Caco-2 (cell line): ENCODE measurements at regions not wholly inside any gene's neighbourhood (a gene's known extent, or its start where the extent isn't known, plus 50 kb on each side); places are given as distances from the start of the nearest gene placed in this dataset.

Experiments
- BruUV-seq: library from RNA; stranded (reverse); fragments of 400-500 nt; replicated peaks from 2 replicates; lab custom pipeline; 2021; lab: Mats Ljungman, UMichigan
- CTCF ChIA-PET: fragments of 300-600 bp; sonication (Branson Sonifier 250); formaldehyde crosslinking; loops from one replicate; lab custom pipeline; 2022; ENCODE audit warnings: antibody characterized with exemption; lab: Charles Lee
- POLR2A ChIA-PET: fragments of 300-600 bp; sonication (Branson Sonifier 250); formaldehyde crosslinking; loops from one replicate; lab custom pipeline; 2022; ENCODE audit warnings: antibody characterized with exemption; lab: Charles Lee
- DNase-seq, 2 experiments: peaks; one replicate each; pipeline versions ENCODE4 v3.0.0 to v3.0.0-alpha.2; 2020 to 2022
- H3K27me3 ChIP-seq: replicated peaks from 2 replicates; pipeline ENCODE4 v1.6.0; 2011; ENCODE audit warnings: low read length; ENCODE audit not compliant: control insufficient read depth, insufficient read depth
- H3K36me3 ChIP-seq: 2 replicates; pipeline ENCODE4 v1.5.1; 2011; ENCODE audit warnings: low read length; ENCODE audit not compliant: control insufficient read depth, insufficient read depth
- H3K4me1 ChIP-seq: fragments of 250-450 bp; sonication (Bioruptor Pico); 2 replicates; pipeline ENCODE4 v1.5.1; 2020; ENCODE audit warnings: mild to moderate bottlenecking
- H3K4me3 ChIP-seq: 2 replicates; pipeline ENCODE4 v1.5.1; 2011; ENCODE audit warnings: low read depth, mild to moderate bottlenecking, control low read depth, low read length
- H3K9me3 ChIP-seq: fragments of 250-450 bp; sonication (Bioruptor Pico); 2 replicates; pipeline ENCODE4 v1.5.1; 2020; ENCODE audit warnings: mild to moderate bottlenecking, moderate library complexity
- H3K27ac Mint-ChIP-seq: one replicate; pipeline ENCODE4 v1.8.0; 2022; ENCODE audit warnings: mixed read lengths; ENCODE audit not compliant: unreplicated experiment
- H3K27me3 Mint-ChIP-seq: one replicate; pipeline ENCODE4 v1.8.0; 2022; ENCODE audit warnings: mixed read lengths; ENCODE audit not compliant: insufficient read depth, unreplicated experiment
- H3K36me3 Mint-ChIP-seq: one replicate; pipeline ENCODE4 v1.8.0; 2022; ENCODE audit warnings: mild to moderate bottlenecking, mixed read lengths; ENCODE audit not compliant: insufficient read depth, unreplicated experiment
- H3K4me1 Mint-ChIP-seq: one replicate; pipeline ENCODE4 v1.8.0; 2022; ENCODE audit warnings: low read depth, mixed read lengths; ENCODE audit not compliant: unreplicated experiment
- H3K4me3 Mint-ChIP-seq: one replicate; pipeline ENCODE4 v1.8.0; 2022; ENCODE audit warnings: mild to moderate bottlenecking, moderate library complexity, mixed read lengths; ENCODE audit not compliant: unreplicated experiment
- H3K9me3 Mint-ChIP-seq: one replicate; pipeline ENCODE4 v1.8.0; 2022; ENCODE audit warnings: mixed read lengths; ENCODE audit not compliant: unreplicated experiment
- intact Hi-C: fragments of 100-400 bp; cut with micrococcal nuclease; formaldehyde crosslinking; loops from one replicate; pipeline ENCODE4 v1.10.0; 2022; ENCODE audit not compliant: unreplicated experiment
- TF ChIP-seq, protein P1 (sequence below), 2 experiments: fragments of 200-600 bp in 1 of 2; IDR thresholded peaks; 1 replicate in 1 of 2; 2 replicates in 1 of 2; pipeline versions ENCODE4 v1.5.1 to v1.8.0; 2011 to 2022; ENCODE audit warnings: antibody characterized with exemption in 1 of 2, control low read depth in 1 of 2, inconsistent platforms in 1 of 2, low read depth in 1 of 2, low read length in 1 of 2, mild to moderate bottlenecking in 1 of 2, moderate library complexity in 1 of 2; ENCODE audit not compliant: insufficient read depth in 1 of 2, severe bottlenecking in 1 of 2, unreplicated experiment in 1 of 2

DNA sequence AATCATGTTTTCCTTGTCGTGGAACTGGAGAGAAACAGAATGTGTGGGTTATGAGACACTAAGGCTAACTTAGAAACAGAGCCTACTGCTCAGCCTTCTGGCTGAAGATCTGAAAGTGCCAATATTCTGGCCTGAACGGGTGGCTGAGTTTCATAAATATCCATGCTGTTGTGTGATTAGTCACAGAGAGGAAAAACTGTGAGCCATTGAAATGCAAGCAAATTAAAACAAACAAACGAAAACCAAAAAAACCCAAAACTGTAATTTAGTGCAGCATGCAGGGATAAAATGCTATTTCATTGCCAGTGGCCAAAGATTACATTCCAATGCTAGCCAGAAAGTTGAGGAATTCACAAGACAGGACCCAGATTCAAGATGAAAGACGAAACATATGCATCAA lies 315.1 kb downstream of the UBE3D start:
- ChIA-PET CTCF (no interaction called here), POLR2A (no interaction called here)
- Mint-ChIP-seq H3K4me3 (no peak overlapping the region), H3K27ac (no peak overlapping the region), H3K4me1 (no peaks in the 10 kb centered on the region), H3K9me3 (no peaks in the 10 kb centered on the region), H3K27me3 (peaks cover 11% of the 10 kb centered on the region), H3K36me3 (peaks cover 5% of the 10 kb centered on the region)
- intact Hi-C loops = no loop called here
- H3K27me3 ChIP-seq = no peaks in the 10 kb centered on the region
- TF ChIP-seq, protein P1, sequence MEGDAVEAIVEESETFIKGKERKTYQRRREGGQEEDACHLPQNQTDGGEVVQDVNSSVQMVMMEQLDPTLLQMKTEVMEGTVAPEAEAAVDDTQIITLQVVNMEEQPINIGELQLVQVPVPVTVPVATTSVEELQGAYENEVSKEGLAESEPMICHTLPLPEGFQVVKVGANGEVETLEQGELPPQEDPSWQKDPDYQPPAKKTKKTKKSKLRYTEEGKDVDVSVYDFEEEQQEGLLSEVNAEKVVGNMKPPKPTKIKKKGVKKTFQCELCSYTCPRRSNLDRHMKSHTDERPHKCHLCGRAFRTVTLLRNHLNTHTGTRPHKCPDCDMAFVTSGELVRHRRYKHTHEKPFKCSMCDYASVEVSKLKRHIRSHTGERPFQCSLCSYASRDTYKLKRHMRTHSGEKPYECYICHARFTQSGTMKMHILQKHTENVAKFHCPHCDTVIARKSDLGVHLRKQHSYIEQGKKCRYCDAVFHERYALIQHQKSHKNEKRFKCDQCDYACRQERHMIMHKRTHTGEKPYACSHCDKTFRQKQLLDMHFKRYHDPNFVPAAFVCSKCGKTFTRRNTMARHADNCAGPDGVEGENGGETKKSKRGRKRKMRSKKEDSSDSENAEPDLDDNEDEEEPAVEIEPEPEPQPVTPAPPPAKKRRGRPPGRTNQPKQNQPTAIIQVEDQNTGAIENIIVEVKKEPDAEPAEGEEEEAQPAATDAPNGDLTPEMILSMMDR (IDR thresholded peaks at IDR 0.05; ENCODE audit: insufficient read depth in 1 of 2, low read depth in 1 of 2, low read length in 1 of 2, severe bottlenecking in 1 of 2, unreplicated experiment in 1 of 2) = no peak
- H3K36me3 ChIP-seq = no peaks in the 10 kb centered on the region
- H3K9me3 ChIP-seq = no peaks in the 10 kb centered on the region
- BruUV-seq = no TSS peak
- DNase-seq = no peak
- H3K4me1 ChIP-seq = no peaks in the 10 kb centered on the region
- H3K4me3 ChIP-seq = no peak overlapping the region

DNA sequence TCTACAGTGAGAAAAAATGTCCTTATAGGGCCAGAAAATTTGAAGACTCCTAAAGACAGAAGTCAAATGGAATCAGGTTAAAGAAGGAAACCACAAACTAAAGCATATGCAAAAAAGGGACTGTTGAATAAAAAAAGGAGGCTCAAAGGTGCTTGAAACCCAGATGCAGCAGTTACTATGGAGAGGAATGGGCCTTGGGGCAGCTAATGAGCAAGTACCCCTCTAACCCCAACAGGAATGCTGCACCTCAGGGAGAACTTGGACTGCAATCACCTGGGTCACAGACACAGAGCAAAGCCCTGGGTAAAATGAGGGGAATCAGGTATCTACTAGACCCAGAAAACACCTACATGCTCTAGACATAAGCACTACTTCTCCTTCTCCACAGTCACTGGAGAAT lies 313.9 kb downstream of the UBE3D start:
- H3K36me3 Mint-ChIP-seq = peaks cover 5% of the 10 kb centered on the region
- TF ChIP-seq, protein P1 (IDR thresholded peaks at IDR 0.05; ENCODE audit: insufficient read depth in 1 of 2, low read depth in 1 of 2, low read length in 1 of 2, severe bottlenecking in 1 of 2, unreplicated experiment in 1 of 2) = no peak
- POLR2A ChIA-PET = no interaction called here
- Histone ChIP-seq H3K4me3 (no peak overlapping the region), H3K9me3 (no peaks in the 10 kb centered on the region), H3K4me1 (no peaks in the 10 kb centered on the region), H3K27me3 (no peaks in the 10 kb centered on the region), H3K36me3 (no peaks in the 10 kb centered on the region)
- H3K27me3 Mint-ChIP-seq = peaks cover 14% of the 10 kb centered on the region
- no TSS peak for BruUV-seq
- intact Hi-C loops = no loop called here
- no peaks in the 10 kb centered on the region for H3K4me1 Mint-ChIP-seq
- CTCF ChIA-PET = no interaction called here
- no peak overlapping the region for H3K4me3 Mint-ChIP-seq
- no peak overlapping the region for H3K27ac Mint-ChIP-seq
- no peak for DNase-seq
- no peaks in the 10 kb centered on the region for H3K9me3 Mint-ChIP-seq

DNA sequence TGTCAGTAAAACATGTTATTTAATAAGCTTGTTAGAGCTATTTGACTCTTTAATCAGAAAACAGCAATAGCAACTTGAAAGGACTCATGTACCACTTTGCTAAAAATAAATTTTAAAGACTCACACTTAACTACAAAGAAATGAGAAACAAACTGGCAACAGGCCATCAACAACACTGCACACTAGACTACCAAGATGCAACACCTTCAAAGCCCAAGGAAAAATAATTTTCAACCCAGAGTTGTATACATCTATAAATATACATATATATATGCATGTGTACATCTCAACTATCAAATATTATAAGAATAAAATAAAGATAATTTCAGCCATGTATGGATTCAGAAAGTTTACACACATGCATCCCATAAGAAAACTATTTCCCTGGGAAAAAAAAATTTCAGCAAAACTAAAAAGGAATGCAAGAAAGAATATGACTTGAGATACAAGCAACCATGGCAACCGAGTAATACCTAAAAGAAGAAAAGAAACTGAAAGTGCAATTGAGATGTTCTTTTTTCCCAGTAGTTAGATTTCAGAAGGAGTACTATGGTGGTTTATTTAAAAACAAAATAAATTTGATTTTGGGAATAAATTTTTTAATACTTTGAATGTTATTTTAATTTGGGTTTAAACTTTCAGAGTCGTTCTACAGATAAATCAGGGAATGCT lies 303.8 kb downstream of the UBE3D start:
- TF ChIP-seq, protein P1 (IDR thresholded peaks at IDR 0.05; ENCODE audit: insufficient read depth in 1 of 2, low read depth in 1 of 2, low read length in 1 of 2, severe bottlenecking in 1 of 2, unreplicated experiment in 1 of 2) = no peak
- Mint-ChIP-seq H3K27ac (no peak overlapping the region), H3K27me3 (peaks cover 3% of the 10 kb centered on the region), H3K9me3 (no peaks in the 10 kb centered on the region), H3K4me1 (no peaks in the 10 kb centered on the region), H3K4me3 (no peak overlapping the region), H3K36me3 (no peaks in the 10 kb centered on the region)
- Histone ChIP-seq H3K9me3 (no peaks in the 10 kb centered on the region), H3K36me3 (no peaks in the 10 kb centered on the region), H3K4me1 (no peaks in the 10 kb centered on the region), H3K4me3 (no peak overlapping the region), H3K27me3 (no peaks in the 10 kb centered on the region)
- intact Hi-C loops = no loop called here
- ChIA-PET POLR2A (no interaction called here), CTCF (no interaction called here)
- no peak for DNase-seq
- BruUV-seq = no TSS peak
